ENCODE measurements at regions not wholly inside any gene's neighbourhood (a gene's known extent, or its start where the extent isn't known, plus 50 kb on each side); places are given as distances from the start of the nearest gene placed in this dataset.
A peak's percentile ranks its signal among the peaks of the same experiment; 100 is the strongest.

DNA sequence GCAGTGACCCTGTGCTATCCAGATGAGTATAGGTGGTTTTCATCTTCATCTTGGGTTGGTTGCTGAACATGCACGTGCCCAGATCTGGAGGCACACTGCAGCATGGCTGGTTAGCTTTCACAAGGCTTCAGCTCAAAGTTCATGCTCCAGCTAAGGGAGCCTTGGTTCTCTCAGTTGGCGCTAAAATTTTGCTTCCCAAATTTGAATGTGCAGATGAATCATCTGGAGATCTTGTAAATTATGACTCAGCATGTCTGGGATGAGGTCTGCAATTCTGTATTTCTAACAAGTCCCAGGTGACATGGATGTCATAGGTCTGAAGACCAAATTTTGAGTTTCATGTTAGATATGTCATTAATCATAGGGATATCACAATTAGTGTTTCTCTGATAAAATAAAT is 230.8 kb downstream of the FOXA2 start (continued):
- TF ChIP-seq, protein P1, sequence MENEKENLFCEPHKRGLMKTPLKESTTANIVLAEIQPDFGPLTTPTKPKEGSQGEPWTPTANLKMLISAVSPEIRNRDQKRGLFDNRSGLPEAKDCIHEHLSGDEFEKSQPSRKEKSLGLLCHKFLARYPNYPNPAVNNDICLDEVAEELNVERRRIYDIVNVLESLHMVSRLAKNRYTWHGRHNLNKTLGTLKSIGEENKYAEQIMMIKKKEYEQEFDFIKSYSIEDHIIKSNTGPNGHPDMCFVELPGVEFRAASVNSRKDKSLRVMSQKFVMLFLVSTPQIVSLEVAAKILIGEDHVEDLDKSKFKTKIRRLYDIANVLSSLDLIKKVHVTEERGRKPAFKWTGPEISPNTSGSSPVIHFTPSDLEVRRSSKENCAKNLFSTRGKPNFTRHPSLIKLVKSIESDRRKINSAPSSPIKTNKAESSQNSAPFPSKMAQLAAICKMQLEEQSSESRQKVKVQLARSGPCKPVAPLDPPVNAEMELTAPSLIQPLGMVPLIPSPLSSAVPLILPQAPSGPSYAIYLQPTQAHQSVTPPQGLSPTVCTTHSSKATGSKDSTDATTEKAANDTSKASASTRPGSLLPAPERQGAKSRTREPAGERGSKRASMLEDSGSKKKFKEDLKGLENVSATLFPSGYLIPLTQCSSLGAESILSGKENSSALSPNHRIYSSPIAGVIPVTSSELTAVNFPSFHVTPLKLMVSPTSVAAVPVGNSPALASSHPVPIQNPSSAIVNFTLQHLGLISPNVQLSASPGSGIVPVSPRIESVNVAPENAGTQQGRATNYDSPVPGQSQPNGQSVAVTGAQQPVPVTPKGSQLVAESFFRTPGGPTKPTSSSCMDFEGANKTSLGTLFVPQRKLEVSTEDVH (IDR thresholded peaks at IDR 0.05; ENCODE audit: low read depth, partially characterized antibody): no peak
- peak; percentile 84 for TF ChIP-seq MAFG (tag; conservative IDR thresholded peaks at IDR 0.05)
- TF ChIP-seq SMARCE1 (IDR thresholded peaks at IDR 0.05): peak; percentile 17; the same call in 1 of the 2 replicates
- no peak for TF ChIP-seq HOXB6 (CRISPR knock-in tag; IDR thresholded peaks at IDR 0.05; ENCODE audit: borderline replicate concordance)
- TF ChIP-seq MAFF (IDR thresholded peaks at IDR 0.05; ENCODE audit: low read length): peak; percentile 78; the same call in 1 of the 2 replicates
- peak; percentile 79 for TF ChIP-seq NFE2 (IDR thresholded peaks at IDR 0.05; ENCODE audit: low read depth)
- TF ChIP-seq C11orf30 (IDR thresholded peaks at IDR 0.05; ENCODE audit: low read depth): peak; percentile 84
- TF ChIP-seq BACH1 (tag; IDR thresholded peaks at IDR 0.05): peak; percentile 83
- TF ChIP-seq FOS (IDR thresholded peaks at IDR 0.05; ENCODE audit: extremely low read depth, insufficient read length): peak; percentile 5
- TF ChIP-seq DPF2 (IDR thresholded peaks at IDR 0.05): 0 out of 2 replicates have a peak, but pooled peaks have one; percentile 24
- TF ChIP-seq NFRKB (IDR thresholded peaks at IDR 0.05; ENCODE audit: low read depth): no peak
- no peak for TF ChIP-seq HNRNPK (IDR thresholded peaks at IDR 0.05; ENCODE audit: low read depth, low read length, poor library complexity, severe bottlenecking)
- TF ChIP-seq MAFK (IDR thresholded peaks at IDR 0.05; ENCODE audit: low read length): peak; percentile 75; the same call in 1 of the 2 replicates
- TF ChIP-seq FOSL1 (tag; conservative IDR thresholded peaks at IDR 0.05): peak; percentile 83
- TF ChIP-seq JUND (IDR thresholded peaks at IDR 0.05; ENCODE audit: borderline replicate concordance, low read depth, low read length): peak; percentile 55; the same call in 1 of the 2 replicates
- peak; percentile 71; the same call in 2 of the 3 replicates for TF ChIP-seq JUND (tag; IDR thresholded peaks at IDR 0.05; ENCODE audit: borderline replicate concordance, low read depth, low read length)
- TF ChIP-seq, protein P2, sequence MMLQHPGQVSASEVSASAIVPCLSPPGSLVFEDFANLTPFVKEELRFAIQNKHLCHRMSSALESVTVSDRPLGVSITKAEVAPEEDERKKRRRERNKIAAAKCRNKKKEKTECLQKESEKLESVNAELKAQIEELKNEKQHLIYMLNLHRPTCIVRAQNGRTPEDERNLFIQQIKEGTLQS (IDR thresholded peaks at IDR 0.05): peak; percentile 69
- TF ChIP-seq, protein P2 (CRISPR knock-in tag; conservative IDR thresholded peaks at IDR 0.05): no peak
- TF ChIP-seq, protein P3, sequence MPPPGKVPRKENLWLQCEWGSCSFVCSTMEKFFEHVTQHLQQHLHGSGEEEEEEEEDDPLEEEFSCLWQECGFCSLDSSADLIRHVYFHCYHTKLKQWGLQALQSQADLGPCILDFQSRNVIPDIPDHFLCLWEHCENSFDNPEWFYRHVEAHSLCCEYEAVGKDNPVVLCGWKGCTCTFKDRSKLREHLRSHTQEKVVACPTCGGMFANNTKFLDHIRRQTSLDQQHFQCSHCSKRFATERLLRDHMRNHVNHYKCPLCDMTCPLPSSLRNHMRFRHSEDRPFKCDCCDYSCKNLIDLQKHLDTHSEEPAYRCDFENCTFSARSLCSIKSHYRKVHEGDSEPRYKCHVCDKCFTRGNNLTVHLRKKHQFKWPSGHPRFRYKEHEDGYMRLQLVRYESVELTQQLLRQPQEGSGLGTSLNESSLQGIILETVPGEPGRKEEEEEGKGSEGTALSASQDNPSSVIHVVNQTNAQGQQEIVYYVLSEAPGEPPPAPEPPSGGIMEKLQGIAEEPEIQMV (tag; conservative IDR thresholded peaks at IDR 0.05; ENCODE audit: low read depth): no peak
- TF ChIP-seq, protein P4, sequence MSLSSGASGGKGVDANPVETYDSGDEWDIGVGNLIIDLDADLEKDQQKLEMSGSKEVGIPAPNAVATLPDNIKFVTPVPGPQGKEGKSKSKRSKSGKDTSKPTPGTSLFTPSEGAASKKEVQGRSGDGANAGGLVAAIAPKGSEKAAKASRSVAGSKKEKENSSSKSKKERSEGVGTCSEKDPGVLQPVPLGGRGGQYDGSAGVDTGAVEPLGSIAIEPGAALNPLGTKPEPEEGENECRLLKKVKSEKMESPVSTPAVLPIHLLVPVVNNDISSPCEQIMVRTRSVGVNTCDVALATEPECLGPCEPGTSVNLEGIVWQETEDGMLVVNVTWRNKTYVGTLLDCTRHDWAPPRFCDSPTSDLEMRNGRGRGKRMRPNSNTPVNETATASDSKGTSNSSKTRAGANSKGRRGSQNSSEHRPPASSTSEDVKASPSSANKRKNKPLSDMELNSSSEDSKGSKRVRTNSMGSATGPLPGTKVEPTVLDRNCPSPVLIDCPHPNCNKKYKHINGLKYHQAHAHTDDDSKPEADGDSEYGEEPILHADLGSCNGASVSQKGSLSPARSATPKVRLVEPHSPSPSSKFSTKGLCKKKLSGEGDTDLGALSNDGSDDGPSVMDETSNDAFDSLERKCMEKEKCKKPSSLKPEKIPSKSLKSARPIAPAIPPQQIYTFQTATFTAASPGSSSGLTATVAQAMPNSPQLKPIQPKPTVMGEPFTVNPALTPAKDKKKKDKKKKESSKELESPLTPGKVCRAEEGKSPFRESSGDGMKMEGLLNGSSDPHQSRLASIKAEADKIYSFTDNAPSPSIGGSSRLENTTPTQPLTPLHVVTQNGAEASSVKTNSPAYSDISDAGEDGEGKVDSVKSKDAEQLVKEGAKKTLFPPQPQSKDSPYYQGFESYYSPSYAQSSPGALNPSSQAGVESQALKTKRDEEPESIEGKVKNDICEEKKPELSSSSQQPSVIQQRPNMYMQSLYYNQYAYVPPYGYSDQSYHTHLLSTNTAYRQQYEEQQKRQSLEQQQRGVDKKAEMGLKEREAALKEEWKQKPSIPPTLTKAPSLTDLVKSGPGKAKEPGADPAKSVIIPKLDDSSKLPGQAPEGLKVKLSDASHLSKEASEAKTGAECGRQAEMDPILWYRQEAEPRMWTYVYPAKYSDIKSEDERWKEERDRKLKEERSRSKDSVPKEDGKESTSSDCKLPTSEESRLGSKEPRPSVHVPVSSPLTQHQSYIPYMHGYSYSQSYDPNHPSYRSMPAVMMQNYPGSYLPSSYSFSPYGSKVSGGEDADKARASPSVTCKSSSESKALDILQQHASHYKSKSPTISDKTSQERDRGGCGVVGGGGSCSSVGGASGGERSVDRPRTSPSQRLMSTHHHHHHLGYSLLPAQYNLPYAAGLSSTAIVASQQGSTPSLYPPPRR (CRISPR knock-in tag; IDR thresholded peaks at IDR 0.05; ENCODE audit: borderline replicate concordance): no peak
- TF ChIP-seq ZNF253 (CRISPR knock-in tag; conservative IDR thresholded peaks at IDR 0.05): no peak

Data from K562 (cell line).